ENCODE measurements at regions not wholly inside any gene's neighbourhood (a gene's known extent, or its start where the extent isn't known, plus 50 kb on each side); places are given as distances from the start of the nearest gene placed in this dataset.

DNA sequence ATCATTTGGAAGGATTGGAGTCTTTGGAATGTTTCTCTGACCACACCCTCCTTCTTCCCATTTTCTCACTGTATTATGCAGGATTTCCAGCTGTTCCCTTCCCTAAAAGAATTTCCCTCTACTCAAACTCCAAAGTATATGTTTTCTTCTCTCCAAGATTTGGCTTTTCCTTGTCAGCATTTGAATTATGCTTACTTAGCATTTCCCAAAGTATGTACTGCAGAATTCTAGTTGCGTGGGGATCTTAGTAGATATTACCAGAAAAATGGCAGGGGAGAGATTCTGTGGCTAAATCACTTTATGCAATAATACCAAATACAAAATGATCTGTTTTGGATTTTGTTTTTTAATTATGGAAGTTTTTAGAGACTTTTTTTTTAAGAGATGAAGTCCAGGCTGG lies 142.3 kb downstream of the OR4C45 start:
- TF ChIP-seq EZH2 (IDR thresholded peaks at IDR 0.05; ENCODE audit: insufficient read depth, poor library complexity, severe bottlenecking) (no peak), EZH2phosphoT487 (IDR thresholded peaks at IDR 0.05; ENCODE audit: insufficient read depth, low read depth) (no peak)

Measured in GM23248 (cell line).